MM.1S (cell line): ENCODE measurements at regions not wholly inside any gene's neighbourhood (a gene's known extent, or its start where the extent isn't known, plus 50 kb on each side); places are given as distances from the start of the nearest gene placed in this dataset.
"Not testable (repeated sequence)": the region's sequence is repeated elsewhere in the genome, so short reads cannot be mapped to it uniquely, and the experiment has no call there.

Experiments
- DNase-seq: peaks from one replicate; pipeline ENCODE4 v3.0.0-alpha.2; 2015
- H2AFZ ChIP-seq: fragments of 300-600 bp; sonication (generic); 2 replicates; pipeline ENCODE4 v1.6.0; 2016; ENCODE audit warnings: antibody characterized with exemption, low read length
- H3F3A ChIP-seq: fragments of 300-600 bp; sonication (generic); 2 replicates; pipeline ENCODE4 v1.6.1; 2016; ENCODE audit warnings: mild to moderate bottlenecking, antibody characterized with exemption, low read length, moderate library complexity, mixed read lengths; ENCODE audit not compliant: insufficient read depth
- H3K27ac ChIP-seq: fragments of 300-600 bp; sonication (generic); 2 replicates; pipeline ENCODE4 v1.5.1; 2016; ENCODE audit warnings: mild to moderate bottlenecking, low read length
- H3K27me3 ChIP-seq: fragments of 300-600 bp; sonication (generic); replicated peaks from 2 replicates; pipeline ENCODE4 v1.6.0; 2016; ENCODE audit warnings: low read length; ENCODE audit not compliant: insufficient read depth
- H3K36me3 ChIP-seq: fragments of 300-600 bp; sonication (generic); replicated peaks from 2 replicates; pipeline ENCODE4 v1.6.1; 2016; ENCODE audit warnings: mild to moderate bottlenecking, low read length, mixed read lengths; ENCODE audit not compliant: insufficient read depth
- H3K4me1 ChIP-seq: fragments of 300-600 bp; sonication (generic); 2 replicates; pipeline ENCODE4 v1.6.1; 2016; ENCODE audit warnings: low read length, mixed read lengths
- H3K4me2 ChIP-seq: fragments of 300-600 bp; sonication (generic); 2 replicates; pipeline ENCODE4 v1.6.0; 2016; ENCODE audit warnings: low read depth, low read length
- H3K4me3 ChIP-seq: fragments of 300-600 bp; sonication (generic); 2 replicates; pipeline ENCODE4 v1.5.1; 2016; ENCODE audit warnings: low read length, mixed read lengths
- H3K79me2 ChIP-seq: fragments of 300-600 bp; sonication (generic); 2 replicates; pipeline ENCODE4 v1.6.1; 2016; ENCODE audit warnings: mixed run types, low read length, mixed read lengths
- H3K9ac ChIP-seq: fragments of 300-600 bp; sonication (generic); 2 replicates; pipeline ENCODE4 v1.6.1; 2016; ENCODE audit warnings: low read length, mixed read lengths
- H3K9me2 ChIP-seq: fragments of 300-600 bp; sonication (generic); replicated peaks from 2 replicates; pipeline ENCODE4 v1.6.1; 2016; ENCODE audit warnings: mild to moderate bottlenecking, low read length, mixed read lengths; ENCODE audit not compliant: insufficient read depth
- H3K9me3 ChIP-seq: fragments of 300-600 bp; sonication (generic); replicated peaks from 2 replicates; pipeline ENCODE4 v1.6.1; 2016; ENCODE audit warnings: mild to moderate bottlenecking, low read length, mixed read lengths; ENCODE audit not compliant: insufficient read depth
- H4K20me1 ChIP-seq: fragments of 300-600 bp; sonication (generic); 2 replicates; pipeline ENCODE4 v1.6.1; 2016; ENCODE audit warnings: mild to moderate bottlenecking, low read length, moderate library complexity, mixed read lengths; ENCODE audit not compliant: insufficient read depth
- EZH2 ChIP-seq: fragments of 300-600 bp; sonication (generic); optimal IDR thresholded peaks from 2 replicates; pipeline ENCODE3; 2017; ENCODE audit warnings: low read depth, mild to moderate bottlenecking, antibody characterized with exemption, low read length, mixed read lengths
- EZH2phosphoT487 ChIP-seq: fragments of 300-600 bp; sonication (generic); IDR thresholded peaks from 2 replicates; pipeline ENCODE4 v1.6.1; 2018; ENCODE audit warnings: antibody characterized with exemption, low read length
- TF ChIP-seq, protein P1 (sequence below): fragments of 300-600 bp; sonication (generic); IDR thresholded peaks from 2 replicates; pipeline ENCODE4 v1.5.1; 2016; ENCODE audit warnings: antibody characterized with exemption, low read length, mixed read lengths

DNA sequence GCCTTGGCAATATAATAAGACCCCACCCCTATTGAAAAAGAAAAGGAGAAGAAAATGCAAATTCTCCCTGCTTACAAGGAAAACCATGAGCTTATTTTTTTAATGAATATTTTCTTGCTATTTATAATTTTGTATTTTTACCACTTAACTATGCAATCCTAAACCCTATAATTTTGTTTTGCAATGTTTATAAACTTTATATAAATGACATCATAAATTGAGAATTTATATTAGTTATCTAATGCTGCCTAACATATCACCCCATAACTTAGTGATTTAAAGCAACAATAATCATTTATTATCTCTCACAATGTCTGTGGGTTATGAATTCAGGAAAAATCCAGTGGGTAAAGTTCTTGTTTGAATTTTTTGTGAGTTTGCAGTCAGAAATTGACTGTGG, 369.1 kb downstream of the TAF11L14 start:
- Histone ChIP-seq H3K27ac (no peak overlapping the region), H2AFZ (no peak overlapping the region), H3K36me3 (no peaks in the 10 kb centered on the region), H3K9me2 (no peaks in the 10 kb centered on the region), H3K9ac (no peak overlapping the region), H3F3A (no peaks in the 10 kb centered on the region), H3K4me2 (no peak overlapping the region), H3K4me3 (no peak overlapping the region), H3K79me2 (no peaks in the 10 kb centered on the region), H3K27me3 (no peaks in the 10 kb centered on the region), H3K4me1 (no peaks in the 10 kb centered on the region), H4K20me1 (no peaks in the 10 kb centered on the region), H3K9me3 (no peaks in the 10 kb centered on the region)
- TF ChIP-seq, protein P1, sequence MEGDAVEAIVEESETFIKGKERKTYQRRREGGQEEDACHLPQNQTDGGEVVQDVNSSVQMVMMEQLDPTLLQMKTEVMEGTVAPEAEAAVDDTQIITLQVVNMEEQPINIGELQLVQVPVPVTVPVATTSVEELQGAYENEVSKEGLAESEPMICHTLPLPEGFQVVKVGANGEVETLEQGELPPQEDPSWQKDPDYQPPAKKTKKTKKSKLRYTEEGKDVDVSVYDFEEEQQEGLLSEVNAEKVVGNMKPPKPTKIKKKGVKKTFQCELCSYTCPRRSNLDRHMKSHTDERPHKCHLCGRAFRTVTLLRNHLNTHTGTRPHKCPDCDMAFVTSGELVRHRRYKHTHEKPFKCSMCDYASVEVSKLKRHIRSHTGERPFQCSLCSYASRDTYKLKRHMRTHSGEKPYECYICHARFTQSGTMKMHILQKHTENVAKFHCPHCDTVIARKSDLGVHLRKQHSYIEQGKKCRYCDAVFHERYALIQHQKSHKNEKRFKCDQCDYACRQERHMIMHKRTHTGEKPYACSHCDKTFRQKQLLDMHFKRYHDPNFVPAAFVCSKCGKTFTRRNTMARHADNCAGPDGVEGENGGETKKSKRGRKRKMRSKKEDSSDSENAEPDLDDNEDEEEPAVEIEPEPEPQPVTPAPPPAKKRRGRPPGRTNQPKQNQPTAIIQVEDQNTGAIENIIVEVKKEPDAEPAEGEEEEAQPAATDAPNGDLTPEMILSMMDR, result no peak
- TF ChIP-seq EZH2 (no peak), EZH2phosphoT487 (no peak)
- DNase-seq, result no peak

GRCh38 chr5:18003784-18004183, 369.5 kb downstream of the TAF11L14 start:
- TF ChIP-seq, protein P1, result no peak
- no peak for TF ChIP-seq EZH2phosphoT487
- no peak for TF ChIP-seq EZH2
- no peaks in the 10 kb centered on the region for H3K4me1 ChIP-seq
- H3K27me3 ChIP-seq, result no peaks in the 10 kb centered on the region
- H3K27ac ChIP-seq, result no peak overlapping the region
- H3K79me2 ChIP-seq, result no peaks in the 10 kb centered on the region
- no peaks in the 10 kb centered on the region for H3K9me2 ChIP-seq
- H4K20me1 ChIP-seq, result no peaks in the 10 kb centered on the region
- H3K9ac ChIP-seq, result no peak overlapping the region
- no peak for DNase-seq
- no peak overlapping the region for H2AFZ ChIP-seq
- H3K36me3 ChIP-seq, result no peaks in the 10 kb centered on the region
- no peaks in the 10 kb centered on the region for H3F3A ChIP-seq
- no peak overlapping the region for H3K4me2 ChIP-seq
- no peak overlapping the region for H3K4me3 ChIP-seq
- H3K9me3 ChIP-seq, result no peaks in the 10 kb centered on the region

DNA sequence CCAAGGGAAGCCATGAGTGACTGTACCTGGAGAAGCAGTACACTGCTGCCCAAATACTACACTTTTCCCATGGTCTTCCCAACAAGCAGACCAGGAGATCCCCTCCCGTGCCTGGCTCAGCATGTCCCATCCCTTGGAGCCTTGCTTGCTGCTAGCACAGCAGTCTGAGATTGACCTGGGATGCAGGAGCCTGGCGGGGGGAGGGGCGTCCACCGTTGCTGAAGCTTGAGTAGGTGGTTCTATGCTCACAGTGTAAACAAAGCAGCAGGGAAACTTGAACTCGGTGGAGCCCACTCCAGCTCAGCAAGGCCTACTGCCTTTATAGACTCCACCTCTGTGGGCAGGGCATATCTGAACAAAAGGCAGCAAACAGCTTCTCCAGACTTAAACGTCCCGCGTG, 372.0 kb downstream of the TAF11L14 start:
- not testable (repeated sequence) for H3K9me2 ChIP-seq, H3K9ac ChIP-seq, H3K4me3 ChIP-seq, H3K79me2 ChIP-seq, H3K27ac ChIP-seq, H3K36me3 ChIP-seq, H4K20me1 ChIP-seq, H3K4me1 ChIP-seq, H3K27me3 ChIP-seq, H3F3A ChIP-seq, H3K4me2 ChIP-seq, DNase-seq, H3K9me3 ChIP-seq, H2AFZ ChIP-seq

DNA sequence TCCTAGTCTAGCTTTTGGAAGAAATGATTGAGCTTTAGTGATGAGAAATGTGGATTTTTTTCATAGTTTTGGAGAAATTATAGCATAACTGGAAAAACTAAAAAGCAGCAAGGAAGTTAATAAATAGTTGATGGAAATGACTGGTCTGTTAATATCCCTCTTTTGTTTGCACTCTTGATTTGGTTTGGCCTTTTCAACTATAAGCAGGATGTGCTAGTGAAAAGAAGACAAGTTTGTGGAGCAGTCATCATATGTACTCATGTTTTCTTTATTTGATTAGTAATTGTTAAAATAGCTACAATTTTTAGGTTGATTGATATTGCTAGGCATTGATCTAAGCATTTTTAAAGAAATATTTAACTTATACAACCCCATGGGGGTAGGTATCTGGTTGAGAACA, 374.7 kb downstream of the TAF11L14 start:
- Histone ChIP-seq H3K9me2 (no peaks in the 10 kb centered on the region), H3K4me2 (no peak overlapping the region)

More for the DNA sequence above, 374.7 kb downstream of the TAF11L14 start:
- TF ChIP-seq EZH2 (no peak), EZH2phosphoT487 (no peak)
- TF ChIP-seq, protein P1, result no peak
- no peaks in the 10 kb centered on the region for H3F3A ChIP-seq
- H3K9ac ChIP-seq, result no peak overlapping the region
- H3K27ac ChIP-seq, result no peak overlapping the region
- no peaks in the 10 kb centered on the region for H3K79me2 ChIP-seq
- H4K20me1 ChIP-seq, result no peaks in the 10 kb centered on the region
- no peaks in the 10 kb centered on the region for H3K36me3 ChIP-seq
- H3K4me3 ChIP-seq, result no peak overlapping the region
- H3K27me3 ChIP-seq, result no peaks in the 10 kb centered on the region
- no peaks in the 10 kb centered on the region for H3K9me3 ChIP-seq
- DNase-seq, result no peak
- H2AFZ ChIP-seq, result no peak overlapping the region
- H3K4me1 ChIP-seq, result no peaks in the 10 kb centered on the region
